ENCODE measurements at regions not wholly inside any gene's neighbourhood (a gene's known extent, or its start where the extent isn't known, plus 50 kb on each side); places are given as distances from the start of the nearest gene placed in this dataset.

- no peak for DNase-seq (ENCODE audit: low spot score)
These were observed 59.8 kb upstream of the FHIT start for GRCh38 chr3:61311044-61311443.

- no peak for DNase-seq (ENCODE audit: low spot score)
These were observed 64.6 kb upstream of the FHIT start for GRCh38 chr3:61315871-61316270.

GRCh38 chr3:61323094-61323493 lies 71.8 kb upstream of the FHIT start:
- DNase-seq (ENCODE audit: low spot score), result no peak

GRCh38 chr3:61331929-61332552 lies 80.8 kb upstream of the FHIT start:
- no peak for DNase-seq (ENCODE audit: low spot score)

DNA sequence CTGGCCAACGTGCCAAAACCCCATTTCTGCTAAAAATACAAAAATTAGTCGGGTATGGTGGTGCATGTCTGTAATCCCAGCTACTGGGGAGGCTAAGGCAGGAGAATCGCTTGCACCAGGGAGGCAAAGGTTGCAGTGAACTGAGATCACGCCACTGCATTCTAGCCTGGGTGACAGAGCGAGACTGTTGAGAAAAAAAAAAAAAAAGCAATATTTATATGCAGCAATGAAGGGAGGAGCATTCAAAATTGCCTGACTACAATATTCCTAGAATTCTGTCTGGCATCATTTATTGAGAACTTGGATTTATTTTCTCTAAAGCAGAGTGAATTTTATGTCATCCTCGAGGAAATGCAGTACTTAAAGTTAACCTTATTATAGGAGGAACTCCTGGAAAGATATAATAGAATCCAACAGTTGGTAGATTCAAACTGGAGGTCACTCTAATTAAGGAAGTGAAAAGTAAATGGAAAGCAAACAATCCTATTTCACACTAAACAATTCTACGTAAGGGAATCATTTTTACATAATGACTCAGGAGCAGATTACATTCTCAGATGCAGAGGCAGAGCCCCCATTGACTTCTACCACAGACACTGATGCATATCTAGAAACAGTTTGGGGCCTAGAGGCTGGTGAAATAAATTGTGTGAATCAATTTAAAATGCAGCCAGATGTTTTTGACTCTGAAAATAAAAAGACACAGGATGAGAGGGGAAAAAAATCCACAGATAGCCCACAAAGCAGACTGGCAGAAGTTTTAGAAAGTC lies 82.1 kb upstream of the FHIT start:
- no peak for DNase-seq (ENCODE audit: low spot score)

DNA sequence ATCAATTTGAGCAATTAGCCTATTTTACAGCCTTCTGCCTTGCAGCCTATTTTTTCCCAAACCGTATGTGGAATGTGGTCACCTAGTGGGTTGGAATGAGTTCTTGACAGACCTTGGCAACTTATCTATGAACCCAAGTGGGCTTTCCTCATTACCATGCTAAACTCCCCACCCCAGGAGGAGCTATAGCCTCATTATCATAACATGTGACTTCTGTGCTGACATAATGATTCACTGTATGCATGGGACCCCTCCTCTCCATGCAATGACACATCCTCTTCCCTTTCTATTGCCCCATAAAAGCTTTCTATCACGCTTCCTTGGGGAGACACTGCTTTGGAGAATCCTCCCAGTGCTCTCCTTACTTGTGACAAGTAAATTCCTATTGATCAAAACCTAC lies 83.5 kb upstream of the FHIT start:
- DNase-seq (ENCODE audit: low spot score), result no peak

GRCh38 chr3:61340931-61341461 lies 89.7 kb upstream of the FHIT start:
- DNase-seq (ENCODE audit: low spot score), result no peak

- no peak for DNase-seq (ENCODE audit: low spot score)
These were observed 92.3 kb upstream of the FHIT start for GRCh38 chr3:61343543-61343942.

GRCh38 chr3:61345020-61345419 lies 93.8 kb upstream of the FHIT start:
- DNase-seq (ENCODE audit: low spot score), result no peak

- DNase-seq (ENCODE audit: low spot score), result no peak
These were observed 96.7 kb upstream of the FHIT start for GRCh38 chr3:61347981-61348380.

DNA sequence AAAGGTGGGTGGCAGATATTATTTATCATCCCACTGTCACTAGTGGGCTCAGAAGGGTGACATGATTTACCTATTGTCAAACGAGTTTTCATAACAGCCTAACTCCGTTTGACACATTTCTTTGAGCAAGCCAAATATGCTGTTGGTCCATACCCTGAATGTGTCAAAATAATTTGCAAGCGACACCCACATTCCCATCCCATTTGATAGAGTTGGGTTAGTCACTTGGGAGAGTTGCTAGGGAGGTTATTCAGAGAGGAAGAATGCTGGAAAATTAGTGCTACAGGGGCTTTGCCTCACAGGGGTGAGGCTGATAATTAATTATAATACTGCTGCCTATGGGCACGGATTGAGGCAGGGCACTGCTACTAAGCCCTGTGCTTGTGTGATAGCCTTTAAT lies 98.5 kb upstream of the FHIT start:
- no peak for DNase-seq (ENCODE audit: low spot score)

DNA sequence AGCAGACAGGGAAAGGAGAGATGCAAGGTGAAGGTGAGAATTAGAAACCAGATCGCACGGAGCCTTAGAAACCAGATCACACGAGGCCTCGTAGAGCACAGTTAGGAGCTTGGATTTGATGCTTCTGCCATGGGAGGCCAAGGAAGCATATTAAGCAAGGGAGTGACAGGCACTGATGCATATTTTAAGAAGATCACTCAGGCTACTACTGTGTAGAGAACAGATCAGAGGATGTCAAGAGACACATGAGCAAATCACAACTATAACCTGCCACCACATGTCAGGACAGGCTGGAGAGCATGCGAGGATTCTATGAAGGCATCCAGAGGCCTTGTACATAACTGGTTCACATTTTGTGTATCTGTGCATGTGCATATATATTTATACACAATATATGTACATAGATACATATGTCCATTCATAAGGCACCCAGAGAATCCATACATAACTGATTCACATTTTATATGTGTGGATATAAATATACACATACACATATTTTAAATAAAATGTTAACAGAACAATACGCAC lies 99.6 kb upstream of the FHIT start:
- no peak for DNase-seq (ENCODE audit: low spot score)

DNA sequence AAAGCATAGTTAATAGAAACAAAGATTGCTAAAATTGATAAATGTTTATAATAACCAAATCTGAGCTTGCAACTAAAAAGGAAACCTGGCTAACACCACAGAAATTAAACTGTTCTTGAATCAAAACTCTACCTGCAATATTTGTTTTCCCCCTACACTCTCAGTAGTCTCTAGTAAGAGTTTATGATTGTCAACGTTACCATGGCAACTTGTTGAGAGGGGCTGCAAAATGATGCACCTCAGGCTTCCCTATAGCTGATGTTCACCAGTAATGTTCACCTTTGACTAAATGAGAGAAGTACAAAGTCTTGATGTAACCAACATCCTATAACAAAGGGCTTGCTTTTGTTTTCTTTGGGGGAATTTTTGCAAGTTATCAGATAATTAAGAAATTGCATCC lies 101.1 kb upstream of the FHIT start:
- DNase-seq (ENCODE audit: low spot score), result no peak

DNA sequence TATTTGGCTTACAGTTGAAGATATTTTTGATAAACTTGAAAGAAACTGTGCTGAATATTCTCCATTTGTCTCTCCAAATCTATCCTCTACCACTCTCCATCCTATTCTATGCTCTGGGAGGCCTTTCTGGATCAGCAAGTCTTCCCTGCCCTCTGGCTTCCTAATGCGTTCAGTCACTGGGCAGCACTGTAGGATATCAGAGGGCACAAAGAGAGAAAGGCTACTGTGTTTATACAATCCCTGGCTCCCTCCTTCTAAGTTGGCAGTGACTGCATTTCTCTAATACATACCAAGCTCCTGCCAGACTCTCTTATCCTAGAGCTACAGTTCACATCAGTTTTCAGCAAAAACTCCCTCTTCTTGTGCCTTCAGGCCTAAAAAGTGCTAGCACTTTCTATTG lies 102.1 kb upstream of the FHIT start:
- DNase-seq (ENCODE audit: low spot score), result no peak

- no peak for DNase-seq (ENCODE audit: low spot score)
These were observed 103.4 kb upstream of the FHIT start for GRCh38 chr3:61354604-61355003.

GRCh38 chr3:61356685-61357084 lies 105.4 kb upstream of the FHIT start:
- no peak for DNase-seq (ENCODE audit: low spot score)

GRCh38 chr3:61357902-61358301 lies 106.7 kb upstream of the FHIT start:
- no peak for DNase-seq (ENCODE audit: low spot score)

DNA sequence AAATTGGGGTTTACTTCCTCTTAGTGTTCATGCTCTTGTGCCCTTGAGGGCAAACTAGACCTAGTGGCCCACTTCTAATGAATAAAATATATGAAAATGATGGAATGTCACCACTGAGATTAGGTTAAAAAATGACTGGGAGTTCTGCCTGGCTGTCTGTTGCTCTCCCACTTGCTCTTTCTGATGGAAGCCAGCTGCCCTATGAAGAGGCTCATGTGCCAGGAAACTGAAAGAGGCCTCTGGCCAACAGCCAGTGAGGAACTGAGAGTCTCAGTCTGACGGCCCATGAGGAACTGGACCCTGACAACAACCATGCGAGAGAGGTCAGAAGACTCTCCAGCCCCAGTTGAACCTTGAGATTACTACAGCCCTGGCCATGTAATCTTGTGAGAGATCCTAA lies 107.1 kb upstream of the FHIT start:
- DNase-seq (ENCODE audit: low spot score), result no peak

- no peak for DNase-seq (ENCODE audit: low spot score)
These were observed 109.2 kb upstream of the FHIT start for GRCh38 chr3:61360297-61360965.

- DNase-seq (ENCODE audit: low spot score), result no peak
These were observed 118.4 kb upstream of the FHIT start for GRCh38 chr3:61369678-61370077.

- DNase-seq (ENCODE audit: low spot score), result peak; percentile 13
These were observed 119.9 kb upstream of the FHIT start for GRCh38 chr3:61371123-61371522.

DNA sequence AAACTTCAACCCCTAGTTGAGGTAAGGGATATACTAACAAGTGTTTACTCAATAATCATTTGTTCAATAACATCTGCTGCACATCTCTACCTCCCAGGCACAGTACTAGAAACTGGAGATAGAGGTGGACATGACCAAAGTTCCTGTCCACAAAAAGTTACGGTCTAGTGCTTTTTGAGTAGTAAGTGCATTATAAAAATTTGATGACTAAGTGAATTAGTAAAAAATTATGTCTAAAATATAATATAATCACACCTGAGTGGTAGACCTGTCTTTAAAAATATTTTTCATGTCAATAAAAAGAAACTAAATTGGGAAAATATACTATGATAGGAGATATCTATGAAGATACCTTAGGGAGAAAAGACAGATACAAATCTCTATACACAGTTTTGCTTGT lies 121.5 kb upstream of the FHIT start:
- DNase-seq (ENCODE audit: low spot score), result no peak

GRCh38 chr3:61378311-61378710 lies 127.1 kb upstream of the FHIT start:
- no peak for DNase-seq (ENCODE audit: low spot score)

Measured in germinal center (tissue), 1 donor.